D721Med (cell line): ENCODE measurements at regions not wholly inside any gene's neighbourhood (a gene's known extent, or its start where the extent isn't known, plus 50 kb on each side); places are given as distances from the start of the nearest gene placed in this dataset.

Experiments used
- DNase-seq: peaks from one replicate; pipeline ENCODE4 v3.0.0; 2011; ENCODE audit warnings: low spot score; ENCODE audit not compliant: insufficient read length
- FAIRE-seq: peaks from 2 replicates; lab custom pipeline; 2011; peaks lifted over from hg19 to GRCh38; lab: Jason Lieb, UNC
- TF ChIP-seq, protein P1 (sequence below): IDR thresholded peaks from 2 replicates; pipeline ENCODE4 v1.5.1; 2012; ENCODE audit warnings: mild to moderate bottlenecking, control low read depth; ENCODE audit not compliant: insufficient read depth; ENCODE audit errors: missing control alignments

DNA sequence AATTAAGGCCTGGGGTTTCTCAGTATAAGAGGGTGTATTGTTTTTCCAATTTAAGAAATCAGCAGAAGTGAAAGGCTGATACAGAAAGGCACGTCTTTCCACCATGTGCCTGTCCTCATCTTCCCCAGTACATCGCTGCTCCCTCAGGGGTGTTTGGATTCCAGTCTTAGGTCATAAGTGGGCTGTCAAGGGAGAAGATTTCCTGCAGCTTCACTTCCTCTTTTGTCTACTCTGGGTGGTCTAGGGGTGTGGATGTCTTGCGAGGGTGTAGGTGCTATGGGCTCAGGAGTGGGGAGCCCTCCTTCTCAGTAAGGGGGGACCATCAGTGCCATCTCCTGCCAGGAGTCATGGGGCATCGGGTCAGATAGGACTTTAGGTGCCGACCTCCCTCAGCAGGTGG lies 999.8 kb upstream of the NCAM2 start:
- TF ChIP-seq, protein P1, sequence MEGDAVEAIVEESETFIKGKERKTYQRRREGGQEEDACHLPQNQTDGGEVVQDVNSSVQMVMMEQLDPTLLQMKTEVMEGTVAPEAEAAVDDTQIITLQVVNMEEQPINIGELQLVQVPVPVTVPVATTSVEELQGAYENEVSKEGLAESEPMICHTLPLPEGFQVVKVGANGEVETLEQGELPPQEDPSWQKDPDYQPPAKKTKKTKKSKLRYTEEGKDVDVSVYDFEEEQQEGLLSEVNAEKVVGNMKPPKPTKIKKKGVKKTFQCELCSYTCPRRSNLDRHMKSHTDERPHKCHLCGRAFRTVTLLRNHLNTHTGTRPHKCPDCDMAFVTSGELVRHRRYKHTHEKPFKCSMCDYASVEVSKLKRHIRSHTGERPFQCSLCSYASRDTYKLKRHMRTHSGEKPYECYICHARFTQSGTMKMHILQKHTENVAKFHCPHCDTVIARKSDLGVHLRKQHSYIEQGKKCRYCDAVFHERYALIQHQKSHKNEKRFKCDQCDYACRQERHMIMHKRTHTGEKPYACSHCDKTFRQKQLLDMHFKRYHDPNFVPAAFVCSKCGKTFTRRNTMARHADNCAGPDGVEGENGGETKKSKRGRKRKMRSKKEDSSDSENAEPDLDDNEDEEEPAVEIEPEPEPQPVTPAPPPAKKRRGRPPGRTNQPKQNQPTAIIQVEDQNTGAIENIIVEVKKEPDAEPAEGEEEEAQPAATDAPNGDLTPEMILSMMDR, result no peak
- FAIRE-seq (no peak), DNase-seq (no peak)

DNA sequence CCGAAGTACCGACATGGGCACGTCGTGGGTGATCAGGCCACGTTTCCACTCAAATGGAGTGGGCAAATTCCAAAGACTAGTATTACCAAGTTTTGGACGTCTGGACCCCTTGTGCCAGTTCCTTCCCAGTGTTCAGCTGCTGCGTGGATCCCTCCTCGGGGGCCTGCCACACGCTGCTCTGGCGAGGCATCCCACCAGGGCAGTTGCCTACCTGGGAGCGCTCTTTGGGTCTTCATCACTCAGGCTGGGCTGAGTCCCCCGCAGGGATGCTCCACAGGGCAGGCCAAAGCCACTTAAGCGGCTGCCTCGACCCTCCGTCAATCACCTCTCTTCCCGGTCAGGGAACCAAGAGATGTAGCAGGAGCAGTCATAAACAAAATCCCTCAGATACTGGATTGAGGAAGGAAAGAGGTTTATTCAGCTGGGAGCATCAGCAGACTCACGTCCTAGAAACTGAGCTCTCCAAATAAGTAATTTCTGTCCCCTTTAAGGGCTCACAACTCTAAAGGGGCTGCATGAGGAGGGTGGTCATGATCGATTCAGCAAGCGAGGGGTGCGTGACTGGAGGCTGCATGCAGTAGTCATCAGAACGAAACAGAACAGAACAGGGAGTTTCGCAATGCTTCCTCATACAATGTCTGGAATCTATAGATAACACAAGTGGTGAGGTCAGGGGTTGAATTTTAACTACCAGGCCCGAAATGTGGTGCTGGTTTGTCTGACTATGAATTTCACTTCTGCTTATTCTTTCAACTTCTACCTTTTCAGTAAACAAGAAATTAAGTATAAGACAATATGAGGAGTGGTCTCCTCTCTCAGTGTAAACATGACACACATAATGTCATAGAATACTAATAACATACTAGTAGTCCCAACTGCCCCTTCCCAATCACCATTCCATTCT lies 998.6 kb upstream of the NCAM2 start:
- DNase-seq (no peak), FAIRE-seq (no peak)
- TF ChIP-seq, protein P1, result no peak

DNA sequence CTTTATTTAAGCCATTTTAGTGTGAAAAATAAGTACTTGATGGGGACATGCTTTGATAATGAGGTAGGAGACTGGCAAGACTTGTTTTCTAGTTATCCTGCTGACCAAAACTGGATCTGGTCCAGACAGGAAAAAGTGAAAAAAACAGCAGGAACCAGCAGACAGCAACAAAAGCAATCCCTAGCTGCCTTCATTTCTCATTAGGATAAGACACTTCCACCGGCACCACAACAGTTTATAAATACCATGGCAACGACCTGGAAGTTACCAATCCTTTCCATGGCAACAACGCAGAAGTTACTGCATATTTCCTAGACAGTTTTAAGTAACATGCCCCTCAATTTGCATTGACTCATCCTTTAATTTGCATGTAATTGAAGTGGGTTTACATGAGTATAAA lies 993.8 kb upstream of the NCAM2 start:
- no peak for FAIRE-seq
- no peak for DNase-seq
- TF ChIP-seq, protein P1, result no peak

DNA sequence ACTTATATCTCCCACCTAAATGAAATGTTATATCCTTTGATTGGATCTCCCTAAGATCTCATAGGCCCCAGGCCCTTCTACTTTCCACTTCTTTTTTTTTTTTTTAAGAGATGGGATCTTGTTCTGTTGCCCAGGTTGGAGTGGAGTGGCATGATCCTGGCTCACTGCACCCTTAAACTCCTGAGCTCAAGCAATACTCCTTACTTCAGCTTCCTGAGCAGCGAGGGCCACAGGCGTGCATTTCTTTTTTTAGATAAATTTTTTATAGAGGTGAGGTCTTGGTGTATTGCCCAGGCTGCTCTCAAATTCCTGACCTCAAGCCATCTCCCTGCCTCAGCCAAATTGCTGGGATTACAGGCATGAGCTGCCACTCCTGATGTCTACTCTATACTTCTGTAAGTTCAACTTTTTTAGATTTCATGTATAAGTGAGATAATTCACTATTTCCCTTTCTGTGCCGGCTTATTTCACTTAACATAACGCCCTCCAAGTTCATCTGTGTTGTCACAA lies 987.5 kb upstream of the NCAM2 start:
- DNase-seq (no peak), FAIRE-seq (no peak)
- TF ChIP-seq, protein P1, result no peak

DNA sequence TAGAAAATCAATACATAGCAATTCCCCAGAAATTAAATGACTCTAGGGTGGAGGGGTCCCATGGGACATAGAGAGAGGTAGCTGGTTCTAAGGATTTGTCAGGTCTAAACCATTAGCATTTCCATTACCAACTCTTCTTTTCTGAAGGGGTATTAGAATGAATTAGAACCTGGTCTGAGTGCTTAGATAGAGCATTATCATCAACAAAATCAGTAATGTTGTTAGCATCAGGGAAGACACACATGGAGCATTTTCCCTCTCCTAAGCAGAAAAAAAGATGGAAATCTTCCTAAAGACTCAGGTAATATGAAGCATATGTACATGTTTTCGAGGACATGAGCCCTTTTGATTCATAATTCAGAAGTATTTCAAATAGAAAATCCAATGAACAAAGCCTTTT lies 984.4 kb upstream of the NCAM2 start:
- TF ChIP-seq, protein P1, result no peak
- DNase-seq, result no peak
- no peak for FAIRE-seq

DNA sequence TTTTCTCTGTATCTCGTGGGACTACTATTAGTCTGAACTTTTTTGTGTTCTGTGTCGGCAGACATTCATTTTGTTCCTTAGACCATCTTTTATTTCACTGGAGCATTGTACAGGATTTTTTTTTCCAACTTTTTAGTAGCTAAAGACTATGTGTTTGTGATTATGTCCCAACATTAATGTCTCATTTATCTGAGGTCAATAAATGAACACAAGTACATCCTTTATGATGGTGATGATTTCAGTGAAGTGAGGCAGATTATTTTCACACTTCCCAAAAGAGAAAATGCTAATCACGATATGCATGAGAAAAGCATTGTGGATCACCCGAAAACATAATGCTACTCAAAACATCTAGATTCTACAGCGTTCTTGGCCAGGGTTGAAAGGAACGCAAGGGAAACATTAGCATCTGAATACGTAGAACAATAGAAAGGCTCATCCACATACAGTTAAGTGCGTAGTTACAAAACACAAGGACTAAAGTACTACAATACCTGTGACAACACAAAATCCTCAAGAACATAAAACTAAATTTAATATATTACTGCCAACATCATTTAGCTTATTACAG lies 981.7 kb upstream of the NCAM2 start:
- no peak for DNase-seq
- TF ChIP-seq, protein P1, result no peak
- no peak for FAIRE-seq
